Smooth muscle cell (in vitro differentiated cells): ENCODE measurements at regions not wholly inside any gene's neighbourhood (a gene's known extent, or its start where the extent isn't known, plus 50 kb on each side); places are given as distances from the start of the nearest gene placed in this dataset.

ENCODE experiments used
- DNase-seq: peaks from one replicate; lab custom pipeline; 2025; ENCODE audit not compliant: unreplicated experiment; lab: John Stamatoyannopoulos, UW
- H2AFZ ChIP-seq: fragments of 200-600 bp; sonication (generic); 2 replicates; pipeline ENCODE4 v1.6.0; 2016; ENCODE audit warnings: antibody characterized with exemption, low read depth, mild to moderate bottlenecking
- H3F3A ChIP-seq: fragments of 200-600 bp; sonication (generic); 2 replicates; pipeline ENCODE4 v1.6.0; 2017; ENCODE audit warnings: antibody characterized with exemption, low read depth
- H3K27ac ChIP-seq: fragments of 200-600 bp; sonication (generic); 2 replicates; pipeline ENCODE4 v1.5.1; 2016; ENCODE audit warnings: low read depth, mild to moderate bottlenecking
- H3K27me3 ChIP-seq: fragments of 200-600 bp; sonication (generic); 2 replicates; pipeline ENCODE4 v1.6.1; 2016; ENCODE audit warnings: low read depth, mild to moderate bottlenecking
- H3K36me3 ChIP-seq: fragments of 200-600 bp; sonication (generic); 2 replicates; pipeline ENCODE4 v1.5.1; 2016; ENCODE audit warnings: low read depth
- H3K4me1 ChIP-seq: fragments of 200-600 bp; sonication (generic); 2 replicates; pipeline ENCODE4 v1.5.1; 2016; ENCODE audit warnings: low read depth
- H3K4me2 ChIP-seq: fragments of 200-600 bp; sonication (generic); 2 replicates; pipeline ENCODE4 v1.6.0; 2016; ENCODE audit warnings: mild to moderate bottlenecking
- H3K4me3 ChIP-seq: fragments of 200-600 bp; sonication (generic); 2 replicates; pipeline ENCODE4 v1.5.1; 2016; ENCODE audit warnings: mild to moderate bottlenecking
- H3K79me2 ChIP-seq: fragments of 200-600 bp; sonication (generic); 2 replicates; pipeline ENCODE4 v1.6.0; 2016; ENCODE audit warnings: low read depth, mild to moderate bottlenecking
- H3K9ac ChIP-seq: fragments of 200-600 bp; sonication (generic); 2 replicates; pipeline ENCODE4 v1.6.0; 2016; ENCODE audit warnings: low read depth
- H3K9me3 ChIP-seq: fragments of 200-600 bp; sonication (generic); replicated peaks from 2 replicates; pipeline ENCODE4 v1.5.1; 2016; ENCODE audit warnings: low read depth
- H4K20me1 ChIP-seq: fragments of 200-600 bp; sonication (generic); 2 replicates; pipeline ENCODE4 v1.6.0; 2016; ENCODE audit warnings: low read depth
- CTCF ChIP-seq: fragments of 200-600 bp; sonication (generic); IDR thresholded peaks from 2 replicates; pipeline ENCODE4 v1.5.1; 2017; ENCODE audit warnings: borderline replicate concordance, mild to moderate bottlenecking, antibody characterized with exemption; ENCODE audit not compliant: insufficient read depth, poor library complexity, severe bottlenecking
- WGBS: methylation state at CpG from one replicate; pipeline ENCODE4 v1.1.7; 2016; ENCODE audit warnings: low lambda C conversion rate; 5-methylcytosine and 5-hydroxymethylcytosine counted together

GRCh38 chr5:103433211-103433610, 129.4 kb downstream of the NUDT12 start:
- Histone ChIP-seq H3K9ac (no peak overlapping the region), H3K36me3 (no peaks in the 10 kb centered on the region), H3K27me3 (no peaks in the 10 kb centered on the region), H3F3A (no peaks in the 10 kb centered on the region), H4K20me1 (no peaks in the 10 kb centered on the region), H3K4me2 (peak overlapping the region; percentile 14), H3K79me2 (no peaks in the 10 kb centered on the region), H3K4me1 (no peaks in the 10 kb centered on the region), H2AFZ (no peak overlapping the region), H3K4me3 (no peak overlapping the region), H3K9me3 (no peaks in the 10 kb centered on the region), H3K27ac (peak overlapping the region; percentile 33)
- WGBS, result 53% methylated on average over 1 of the region's 1 CpG
- no peak for TF ChIP-seq CTCF
- DNase-seq, result no peak

- no peak overlapping the region for H2AFZ ChIP-seq
- no peak overlapping the region for H3K4me2 ChIP-seq
- H4K20me1 ChIP-seq, result no peaks in the 10 kb centered on the region
- no peaks in the 10 kb centered on the region for H3K9me3 ChIP-seq
- no peak overlapping the region for H3K4me3 ChIP-seq
- DNase-seq, result no peak
- WGBS, result 91% methylated on average over 2 of the region's 2 CpGs
- no peaks in the 10 kb centered on the region for H3K27me3 ChIP-seq
- no peak overlapping the region for H3K27ac ChIP-seq
- H3K79me2 ChIP-seq, result no peaks in the 10 kb centered on the region
- no peaks in the 10 kb centered on the region for H3K36me3 ChIP-seq
- no peak for TF ChIP-seq CTCF
- H3K9ac ChIP-seq, result no peak overlapping the region
- H3F3A ChIP-seq, result no peaks in the 10 kb centered on the region
- peaks cover 16% of the 10 kb centered on the region for H3K4me1 ChIP-seq
Measured at GRCh38 chr5:103428923-103429322, 133.7 kb downstream of the NUDT12 start.

- no peak overlapping the region for H3K27ac ChIP-seq
- H3K36me3 ChIP-seq, result no peaks in the 10 kb centered on the region
- H3K4me3 ChIP-seq, result no peak overlapping the region
- H3K9me3 ChIP-seq, result no peaks in the 10 kb centered on the region
- DNase-seq, result no peak
- H3K4me2 ChIP-seq, result no peak overlapping the region
- peaks cover 19% of the 10 kb centered on the region for H3K4me1 ChIP-seq
- H3K79me2 ChIP-seq, result no peaks in the 10 kb centered on the region
- H4K20me1 ChIP-seq, result no peaks in the 10 kb centered on the region
- H2AFZ ChIP-seq, result no peak overlapping the region
- WGBS, result 94% methylated on average over 6 of the region's 6 CpGs
- no peak overlapping the region for H3K9ac ChIP-seq
- no peak for TF ChIP-seq CTCF
- no peaks in the 10 kb centered on the region for H3K27me3 ChIP-seq
- H3F3A ChIP-seq, result no peaks in the 10 kb centered on the region
Measured at GRCh38 chr5:103428411-103428871, 134.1 kb downstream of the NUDT12 start.

- H3K4me3 ChIP-seq, result no peak overlapping the region
- no peak overlapping the region for H2AFZ ChIP-seq
- no peaks in the 10 kb centered on the region for H3K36me3 ChIP-seq
- H3K4me2 ChIP-seq, result no peak overlapping the region
- WGBS, result 97% methylated on average over 3 of the region's 3 CpGs
- H3K9ac ChIP-seq, result no peak overlapping the region
- no peaks in the 10 kb centered on the region for H3K79me2 ChIP-seq
- peaks cover 19% of the 10 kb centered on the region for H3K4me1 ChIP-seq
- H3K27ac ChIP-seq, result no peak overlapping the region
- H3K9me3 ChIP-seq, result no peaks in the 10 kb centered on the region
- DNase-seq, result no peak
- no peaks in the 10 kb centered on the region for H3F3A ChIP-seq
- H3K27me3 ChIP-seq, result no peaks in the 10 kb centered on the region
- TF ChIP-seq CTCF, result no peak
- no peaks in the 10 kb centered on the region for H4K20me1 ChIP-seq
Measured at GRCh38 chr5:103427326-103427725, 135.3 kb downstream of the NUDT12 start.
